Transverse colon (tissue), 4 donors: ENCODE measurements at regions not wholly inside any gene's neighbourhood (a gene's known extent, or its start where the extent isn't known, plus 50 kb on each side); places are given as distances from the start of the nearest gene placed in this dataset.

Source experiments
- DNase-seq: peaks from one replicate; pipeline ENCODE4 v3.0.0-alpha.2; 2019
- H3K27ac ChIP-seq, 4 donors: fragments of 200-600 bp; sonication (generic); 2 replicates each; pipeline ENCODE4 v1.5.1; 2016 to 2018; ENCODE audit warnings: inconsistent platforms in 4 of 4
- H3K27me3 ChIP-seq: fragments of 200-600 bp; sonication (generic); 2 replicates; pipeline ENCODE4 v1.5.1; 2017; ENCODE audit warnings: inconsistent platforms
- H3K36me3 ChIP-seq, 4 donors: fragments of 200-600 bp; sonication (generic); 2 replicates each; pipeline ENCODE4 v1.5.1; 2017 to 2019; ENCODE audit warnings: inconsistent platforms in 4 of 4
- H3K4me1 ChIP-seq, 4 donors: fragments of 200-600 bp; sonication (generic); 2 replicates each; pipeline ENCODE4 v1.5.1; 2017 to 2020; ENCODE audit warnings: inconsistent platforms in 4 of 4
- H3K4me3 ChIP-seq, 4 donors: fragments of 200-600 bp; sonication (generic); 1 replicate in 1 of 4; 2 replicates in 3 of 4; pipeline versions ENCODE4 v1.5.1 to v1.6.1; 2017 to 2019; ENCODE audit warnings: inconsistent platforms in 4 of 4
- H3K9me3 ChIP-seq, 2 donors: fragments of 200-600 bp; sonication (generic); 2 replicates each; pipeline ENCODE4 v1.5.1; 2017 to 2019; ENCODE audit warnings: inconsistent platforms in 2 of 2
- EP300 ChIP-seq: sonication (generic); formaldehyde crosslinking; IDR thresholded peaks from one replicate; pipeline ENCODE4 v1.6.1; 2017; ENCODE audit warnings: antibody characterized with exemption, low read depth
- POLR2A ChIP-seq: fragments of 450-650 bp; IDR thresholded peaks from one replicate; pipeline ENCODE4 v1.6.1; 2016; ENCODE audit warnings: antibody characterized with exemption, mild to moderate bottlenecking, moderate library complexity
- POLR2AphosphoS5 ChIP-seq, 3 donors: sonication (generic); formaldehyde crosslinking; IDR thresholded peaks; one replicate each; pipeline ENCODE4 v1.6.1; 2016; ENCODE audit warnings: antibody characterized with exemption in 3 of 3
- WGBS, 2 donors: methylation state at CpG; one replicate each; pipeline ENCODE4 v1.1.5; 2018; ENCODE audit warnings: low coverage in 1 of 2; 5-methylcytosine and 5-hydroxymethylcytosine counted together
- in situ Hi-C, 4 donors: fragments of 200-750 bp; cut with MboI; loops; one replicate each; pipeline versions ENCODE4 v1.15.0 to v1.15.1; 2017; ENCODE audit warnings: low sequenced_read_pairs in 3 of 4, low pct_ligation_motif_present in 1 of 4, low pct_unique_long_range_greater_than_20kb in 1 of 4
- intact Hi-C: fragments of 100-400 bp; cut with DNase I; formaldehyde crosslinking; loops from one replicate; pipeline ENCODE4 v1.15.1; 2023; ENCODE audit warnings: low total_unique reads
- TF ChIP-seq, protein P1 (sequence below), 5 experiments: fragments of 200-600 bp in 3 of 5; fragments of 450-650 bp in 2 of 5; sonication (generic) in 3 of 5; IDR thresholded peaks; 1 replicate in 2 of 5; 2 replicates in 3 of 5; pipeline ENCODE4 v1.5.1; 2016 to 2017; ENCODE audit warnings: antibody characterized with exemption in 5 of 5, inconsistent platforms in 3 of 5, mild to moderate bottlenecking in 2 of 5, moderate library complexity in 1 of 5

DNA sequence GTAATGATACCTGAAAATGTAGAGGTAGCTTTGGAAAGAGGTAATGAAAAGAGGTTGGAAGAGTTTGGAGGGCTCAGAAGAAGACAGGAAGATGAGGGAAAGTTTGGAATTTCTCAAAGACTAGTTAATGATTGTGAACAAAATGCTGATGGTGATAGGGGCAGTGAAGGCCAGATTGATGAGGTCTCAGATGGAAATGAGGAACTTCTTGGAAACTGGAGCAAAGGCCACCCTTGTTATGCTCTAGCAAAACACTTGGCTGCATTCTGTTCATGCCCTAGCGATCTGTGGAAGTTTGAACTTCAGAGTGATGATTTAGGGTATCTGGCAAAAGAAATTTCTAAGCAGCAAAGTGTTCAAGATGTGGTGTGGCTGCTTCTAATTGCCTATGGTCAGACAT, 161.2 kb upstream of the SPEF2 start:
- Histone ChIP-seq H3K4me3 (no peak overlapping the region), H3K36me3 (no peaks in the 10 kb centered on the region), H3K27ac (no peak overlapping the region), H3K4me1 (no peaks in the 10 kb centered on the region), H3K9me3 (no peaks in the 10 kb centered on the region), H3K27me3 (no peaks in the 10 kb centered on the region)
- intact Hi-C loops (no loop called here), in situ Hi-C loops (no loop called here)
- 70 to 74% methylated on average over 1 of the region's 1 CpG for WGBS, 2 donors
- TF ChIP-seq EP300 (no peak), POLR2A (no peak), POLR2AphosphoS5 (IDR thresholded peaks at IDR 0.05) (no peak)
- TF ChIP-seq, protein P1, sequence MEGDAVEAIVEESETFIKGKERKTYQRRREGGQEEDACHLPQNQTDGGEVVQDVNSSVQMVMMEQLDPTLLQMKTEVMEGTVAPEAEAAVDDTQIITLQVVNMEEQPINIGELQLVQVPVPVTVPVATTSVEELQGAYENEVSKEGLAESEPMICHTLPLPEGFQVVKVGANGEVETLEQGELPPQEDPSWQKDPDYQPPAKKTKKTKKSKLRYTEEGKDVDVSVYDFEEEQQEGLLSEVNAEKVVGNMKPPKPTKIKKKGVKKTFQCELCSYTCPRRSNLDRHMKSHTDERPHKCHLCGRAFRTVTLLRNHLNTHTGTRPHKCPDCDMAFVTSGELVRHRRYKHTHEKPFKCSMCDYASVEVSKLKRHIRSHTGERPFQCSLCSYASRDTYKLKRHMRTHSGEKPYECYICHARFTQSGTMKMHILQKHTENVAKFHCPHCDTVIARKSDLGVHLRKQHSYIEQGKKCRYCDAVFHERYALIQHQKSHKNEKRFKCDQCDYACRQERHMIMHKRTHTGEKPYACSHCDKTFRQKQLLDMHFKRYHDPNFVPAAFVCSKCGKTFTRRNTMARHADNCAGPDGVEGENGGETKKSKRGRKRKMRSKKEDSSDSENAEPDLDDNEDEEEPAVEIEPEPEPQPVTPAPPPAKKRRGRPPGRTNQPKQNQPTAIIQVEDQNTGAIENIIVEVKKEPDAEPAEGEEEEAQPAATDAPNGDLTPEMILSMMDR (IDR thresholded peaks at IDR 0.05), result no peak
- DNase-seq, result no peak

DNA sequence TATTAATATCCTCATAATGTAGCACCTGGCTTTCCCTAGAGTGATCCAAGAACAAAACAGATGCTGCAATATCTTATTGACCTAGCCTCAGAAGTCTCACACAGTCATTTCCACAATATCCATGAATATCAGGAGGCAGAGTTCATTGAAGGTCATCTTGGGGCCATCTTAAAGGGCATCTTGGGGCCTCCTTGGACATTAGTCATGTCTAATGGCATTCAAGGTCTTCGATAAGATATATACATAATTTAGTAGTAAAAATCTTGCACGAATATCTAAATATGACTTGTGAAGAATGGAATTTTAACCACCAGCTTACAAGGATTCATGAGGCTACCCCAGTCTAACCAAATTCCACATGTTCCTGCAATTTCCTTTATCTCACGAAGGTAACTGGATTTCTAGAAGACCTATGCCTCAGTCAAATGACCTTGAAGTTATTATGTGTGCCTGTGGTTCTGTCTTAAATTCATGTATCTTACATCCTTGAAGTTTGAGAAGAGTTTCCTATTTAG, 163.6 kb upstream of the SPEF2 start:
- 75% methylated on average over 3 of the region's 3 CpGs; no CpG with 5 or more reads in 1 of the 2 donors for WGBS, 2 donors
- no peak for TF ChIP-seq EP300
- intact Hi-C loops, result no loop called here
- Histone ChIP-seq H3K36me3 (no peaks in the 10 kb centered on the region), H3K27ac (no peak overlapping the region), H3K4me1 (no peaks in the 10 kb centered on the region), H3K27me3 (no peaks in the 10 kb centered on the region), H3K9me3 (peaks cover 0 to 3% of the 10 kb centered on the region in 2 donors), H3K4me3 (no peak overlapping the region)
- DNase-seq, result no peak
- in situ Hi-C loops, result no loop called here

DNA sequence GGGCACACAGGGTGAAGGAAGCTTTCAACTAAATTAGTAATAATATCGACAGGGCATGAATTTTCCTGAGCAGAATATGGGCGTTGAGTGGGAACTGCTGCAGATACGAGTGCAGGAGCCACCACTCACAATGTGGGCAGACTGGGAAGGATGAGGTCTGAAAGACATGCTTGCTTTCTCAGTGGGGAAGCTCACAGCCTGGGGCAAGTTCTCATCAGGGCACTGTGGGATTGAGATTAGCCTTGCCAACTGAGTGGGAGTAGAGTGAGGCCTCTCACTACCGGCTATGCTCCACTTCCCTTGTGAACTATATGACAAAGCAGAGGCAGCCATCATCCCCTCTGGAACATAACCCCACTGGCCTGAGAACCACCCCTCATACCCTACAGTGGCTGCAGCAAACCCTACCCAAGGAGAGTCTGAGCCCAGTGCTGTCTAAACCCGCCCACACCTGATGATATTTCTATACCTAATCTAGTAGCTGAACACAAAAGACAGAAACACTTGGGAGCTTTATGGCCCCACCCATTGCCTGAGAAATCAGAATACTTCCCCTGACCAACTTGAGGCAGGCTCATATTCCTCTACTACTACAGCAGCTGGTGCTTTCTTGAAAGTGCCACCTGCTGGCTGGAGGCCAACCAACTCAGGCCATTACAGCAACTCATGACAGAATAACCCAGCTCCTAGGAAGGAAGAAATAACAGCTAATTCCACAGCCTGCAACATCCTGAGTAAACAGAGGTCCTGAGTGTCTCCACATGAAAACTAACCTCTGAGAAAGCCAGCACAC, 173.7 kb upstream of the SPEF2 start:
- no peaks in the 10 kb centered on the region for H3K4me1 ChIP-seq
- no peaks in the 10 kb centered on the region for H3K9me3 ChIP-seq
- intact Hi-C loops, result no loop called here
- in situ Hi-C loops, result loop anchor here in 1 of 4 donors (25.0 kb wide), 1 partner anchor 357 kb away; no protein-coding TSS in a partner anchor
- TF ChIP-seq, protein P1 (IDR thresholded peaks at IDR 0.05), result no peak
- TF ChIP-seq POLR2A (no peak), EP300 (no peak), POLR2AphosphoS5 (IDR thresholded peaks at IDR 0.05) (no peak)
- 85% methylated on average over 5 of the region's 5 CpGs; no CpG with 5 or more reads in 1 of the 2 donors for WGBS, 2 donors
- no peak overlapping the region for H3K4me3 ChIP-seq
- H3K27ac ChIP-seq, result no peak overlapping the region
- no peaks in the 10 kb centered on the region for H3K27me3 ChIP-seq
- no peaks in the 10 kb centered on the region for H3K36me3 ChIP-seq
- peak; percentile 14 for DNase-seq

DNA sequence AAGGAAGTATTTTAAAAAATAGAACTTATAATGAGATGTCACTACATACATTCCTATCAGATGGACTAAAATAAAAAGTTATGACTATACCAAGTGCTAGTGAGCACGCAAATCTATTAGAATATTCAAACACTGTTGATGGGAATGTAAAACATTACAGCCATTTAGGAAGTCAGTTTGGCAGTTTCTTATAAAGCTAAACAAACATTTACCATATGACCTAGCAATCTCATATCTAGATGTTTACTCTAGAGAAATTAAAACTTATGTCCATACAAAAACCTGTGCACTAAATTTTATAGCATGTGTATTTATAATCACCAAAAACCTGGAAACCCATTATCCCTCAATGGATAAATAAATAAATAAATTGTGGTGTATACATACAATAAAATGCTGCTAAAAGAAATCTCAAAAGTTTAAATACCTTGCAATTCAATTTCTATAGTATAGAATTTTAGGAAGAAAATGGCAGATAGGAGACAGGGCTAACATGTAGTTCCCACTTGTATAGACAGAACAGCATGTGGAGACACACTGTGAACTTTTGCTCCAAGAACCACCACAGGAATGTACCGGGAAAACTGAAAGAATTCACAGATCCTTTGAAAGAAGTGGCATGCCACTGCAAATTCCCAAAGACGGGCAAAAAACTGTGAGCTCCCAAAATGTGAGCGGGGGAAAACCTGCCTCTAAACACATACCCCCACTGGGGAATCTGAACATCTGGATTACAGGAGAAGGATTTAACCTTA, 174.6 kb upstream of the SPEF2 start:
- no peak overlapping the region for H3K27ac ChIP-seq
- DNase-seq, result no peak
- H3K27me3 ChIP-seq, result no peaks in the 10 kb centered on the region
- H3K9me3 ChIP-seq, result no peaks in the 10 kb centered on the region
- 14 to 69% methylated on average over 1 to 4 of the region's 4 CpGs for WGBS, 2 donors
- TF ChIP-seq EP300 (no peak), POLR2A (no peak), POLR2AphosphoS5 (IDR thresholded peaks at IDR 0.05) (no peak)
- TF ChIP-seq, protein P1 (IDR thresholded peaks at IDR 0.05), result no peak
- intact Hi-C loops (no loop called here), in situ Hi-C loops (loop anchor here in 1 of 4 donors (25.0 kb wide), 1 partner anchor 356 kb away; no protein-coding TSS in a partner anchor)
- no peaks in the 10 kb centered on the region for H3K36me3 ChIP-seq
- H3K4me3 ChIP-seq, result no peak overlapping the region
- H3K4me1 ChIP-seq, result no peaks in the 10 kb centered on the region
